ENCODE measurements at regions not wholly inside any gene's neighbourhood (a gene's known extent, or its start where the extent isn't known, plus 50 kb on each side); places are given as distances from the start of the nearest gene placed in this dataset.

DNA sequence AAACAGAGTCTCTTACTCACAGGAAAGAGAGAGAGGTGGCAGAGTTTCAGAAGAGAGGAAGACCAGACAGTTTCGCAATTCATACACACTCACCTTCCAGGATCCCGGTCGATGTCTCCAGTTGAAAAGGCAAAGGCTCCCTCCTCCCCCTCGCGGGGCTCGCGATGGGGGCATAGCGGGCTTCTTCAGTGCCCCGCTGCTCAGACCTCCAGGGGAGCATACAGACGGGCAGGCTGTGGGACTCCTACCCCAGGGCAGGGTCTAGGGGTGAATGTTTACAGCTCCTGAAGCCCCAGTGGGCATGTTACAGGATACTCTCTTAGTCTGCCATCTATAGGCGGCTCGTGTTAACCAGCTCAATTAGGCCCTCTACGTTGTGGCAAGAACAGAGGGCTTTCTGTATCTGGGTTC is 139.2 kb downstream of the SLITRK5 start:
- TF ChIP-seq, protein P1, sequence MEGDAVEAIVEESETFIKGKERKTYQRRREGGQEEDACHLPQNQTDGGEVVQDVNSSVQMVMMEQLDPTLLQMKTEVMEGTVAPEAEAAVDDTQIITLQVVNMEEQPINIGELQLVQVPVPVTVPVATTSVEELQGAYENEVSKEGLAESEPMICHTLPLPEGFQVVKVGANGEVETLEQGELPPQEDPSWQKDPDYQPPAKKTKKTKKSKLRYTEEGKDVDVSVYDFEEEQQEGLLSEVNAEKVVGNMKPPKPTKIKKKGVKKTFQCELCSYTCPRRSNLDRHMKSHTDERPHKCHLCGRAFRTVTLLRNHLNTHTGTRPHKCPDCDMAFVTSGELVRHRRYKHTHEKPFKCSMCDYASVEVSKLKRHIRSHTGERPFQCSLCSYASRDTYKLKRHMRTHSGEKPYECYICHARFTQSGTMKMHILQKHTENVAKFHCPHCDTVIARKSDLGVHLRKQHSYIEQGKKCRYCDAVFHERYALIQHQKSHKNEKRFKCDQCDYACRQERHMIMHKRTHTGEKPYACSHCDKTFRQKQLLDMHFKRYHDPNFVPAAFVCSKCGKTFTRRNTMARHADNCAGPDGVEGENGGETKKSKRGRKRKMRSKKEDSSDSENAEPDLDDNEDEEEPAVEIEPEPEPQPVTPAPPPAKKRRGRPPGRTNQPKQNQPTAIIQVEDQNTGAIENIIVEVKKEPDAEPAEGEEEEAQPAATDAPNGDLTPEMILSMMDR (IDR thresholded peaks at IDR 0.05) = no peak
- TF ChIP-seq POLR2A (IDR thresholded peaks at IDR 0.05) (no peak), EP300 (IDR thresholded peaks at IDR 0.05) (no peak)

Data from ovary (tissue), 3 donors.